Prostate gland (tissue), 2 donors: ENCODE measurements at regions not wholly inside any gene's neighbourhood (a gene's known extent, or its start where the extent isn't known, plus 50 kb on each side); places are given as distances from the start of the nearest gene placed in this dataset.

Experiments used
- CTCF ChIP-seq, 4 experiments: fragments of 200-600 bp in 2 of 4; fragments of 450-650 bp in 2 of 4; sonication (generic) in 2 of 4; IDR thresholded peaks; 1 replicate in 3 of 4; 2 replicates in 1 of 4; pipeline ENCODE4 v1.5.1; 2016 to 2019; ENCODE audit warnings: antibody characterized with exemption in 4 of 4, mild to moderate bottlenecking in 2 of 4, moderate library complexity in 2 of 4
- POLR2A ChIP-seq: fragments of 450-650 bp; IDR thresholded peaks from one replicate; pipeline ENCODE4 v1.6.1; 2016; ENCODE audit warnings: antibody characterized with exemption, mild to moderate bottlenecking
- POLR2AphosphoS5 ChIP-seq: sonication (generic); formaldehyde crosslinking; IDR thresholded peaks from one replicate; pipeline ENCODE4 v1.6.1; 2017; ENCODE audit warnings: antibody characterized with exemption

- TF ChIP-seq POLR2AphosphoS5 (no peak), CTCF (IDR thresholded peaks at IDR 0.05) (no peak), POLR2A (no peak)
These were observed 485.5 kb downstream of the PTPRC start for GRCh38 chr1:199124351-199124750.
